ENCODE measurements at regions not wholly inside any gene's neighbourhood (a gene's known extent, or its start where the extent isn't known, plus 50 kb on each side); places are given as distances from the start of the nearest gene placed in this dataset.

DNA sequence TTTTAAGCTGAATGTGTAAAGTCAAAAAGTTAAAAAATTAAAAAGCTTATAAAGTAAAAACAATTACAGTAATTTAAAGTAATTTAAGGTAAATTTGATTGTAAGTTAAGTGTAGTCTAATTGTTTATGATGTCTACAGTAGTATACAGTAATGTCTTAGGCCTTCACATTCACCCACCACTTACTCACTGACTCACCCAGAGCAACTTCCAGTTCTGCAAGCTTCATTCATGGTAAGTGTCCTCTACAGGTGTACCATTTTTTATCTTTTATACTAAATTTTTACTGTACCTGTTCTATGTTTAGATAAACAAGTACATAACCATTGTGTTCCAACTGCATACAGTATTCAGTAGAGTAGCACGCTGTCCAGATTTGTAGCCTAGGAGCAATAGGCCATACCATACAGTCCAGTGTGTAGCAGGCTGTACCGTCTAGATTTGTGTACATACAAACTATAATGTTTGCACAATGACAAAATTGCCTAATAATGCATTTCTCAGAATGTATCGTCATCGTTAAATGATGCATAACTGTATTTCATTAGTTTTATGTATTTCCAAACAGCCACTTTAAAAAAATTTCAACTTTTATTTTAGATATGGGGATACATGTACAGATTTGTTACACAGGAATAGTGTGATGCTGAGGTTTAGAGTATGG, 319.3 kb downstream of the DYSF start:
- H3K36me3 ChIP-seq (ENCODE audit: control insufficient read depth, insufficient read depth, low read length) = no peaks in the 10 kb centered on the region
- TF ChIP-seq, protein P1, sequence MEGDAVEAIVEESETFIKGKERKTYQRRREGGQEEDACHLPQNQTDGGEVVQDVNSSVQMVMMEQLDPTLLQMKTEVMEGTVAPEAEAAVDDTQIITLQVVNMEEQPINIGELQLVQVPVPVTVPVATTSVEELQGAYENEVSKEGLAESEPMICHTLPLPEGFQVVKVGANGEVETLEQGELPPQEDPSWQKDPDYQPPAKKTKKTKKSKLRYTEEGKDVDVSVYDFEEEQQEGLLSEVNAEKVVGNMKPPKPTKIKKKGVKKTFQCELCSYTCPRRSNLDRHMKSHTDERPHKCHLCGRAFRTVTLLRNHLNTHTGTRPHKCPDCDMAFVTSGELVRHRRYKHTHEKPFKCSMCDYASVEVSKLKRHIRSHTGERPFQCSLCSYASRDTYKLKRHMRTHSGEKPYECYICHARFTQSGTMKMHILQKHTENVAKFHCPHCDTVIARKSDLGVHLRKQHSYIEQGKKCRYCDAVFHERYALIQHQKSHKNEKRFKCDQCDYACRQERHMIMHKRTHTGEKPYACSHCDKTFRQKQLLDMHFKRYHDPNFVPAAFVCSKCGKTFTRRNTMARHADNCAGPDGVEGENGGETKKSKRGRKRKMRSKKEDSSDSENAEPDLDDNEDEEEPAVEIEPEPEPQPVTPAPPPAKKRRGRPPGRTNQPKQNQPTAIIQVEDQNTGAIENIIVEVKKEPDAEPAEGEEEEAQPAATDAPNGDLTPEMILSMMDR (IDR thresholded peaks at IDR 0.05; ENCODE audit: insufficient read depth, low read length, poor library complexity, severe bottlenecking) = no peak
- no peak for DNase-seq (ENCODE audit: extremely low read depth, insufficient read length)
- H3K27me3 ChIP-seq (replicated peaks; ENCODE audit: control insufficient read depth, insufficient read depth, low read length) = no peaks in the 10 kb centered on the region
- no peak overlapping the region for H3K4me3 ChIP-seq (replicated peaks; ENCODE audit: low read depth, low read length)

DNA sequence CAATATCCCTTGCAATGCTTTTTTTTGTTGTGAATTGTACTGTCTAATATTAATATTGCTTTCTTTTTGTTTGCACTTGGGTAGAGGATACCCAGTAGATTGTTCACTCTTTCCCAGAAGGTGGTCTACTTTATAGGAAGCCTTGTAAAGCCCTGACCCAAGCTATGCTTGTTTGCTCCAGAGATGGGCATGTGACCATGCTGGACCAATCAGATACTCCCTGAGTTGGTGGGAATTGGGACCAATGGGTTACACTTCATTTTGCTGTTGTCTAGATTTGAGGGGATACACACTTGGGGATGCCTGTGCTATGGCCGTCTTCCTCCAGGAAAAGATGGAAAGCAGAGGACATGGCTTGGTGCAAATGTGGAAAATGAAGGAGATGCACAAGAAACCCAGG, 314.3 kb downstream of the DYSF start:
- no peak for DNase-seq (ENCODE audit: extremely low read depth, insufficient read length)
- no peak overlapping the region for H3K4me3 ChIP-seq (replicated peaks; ENCODE audit: low read depth, low read length)
- TF ChIP-seq, protein P1 (IDR thresholded peaks at IDR 0.05; ENCODE audit: insufficient read depth, low read length, poor library complexity, severe bottlenecking) = no peak

DNA sequence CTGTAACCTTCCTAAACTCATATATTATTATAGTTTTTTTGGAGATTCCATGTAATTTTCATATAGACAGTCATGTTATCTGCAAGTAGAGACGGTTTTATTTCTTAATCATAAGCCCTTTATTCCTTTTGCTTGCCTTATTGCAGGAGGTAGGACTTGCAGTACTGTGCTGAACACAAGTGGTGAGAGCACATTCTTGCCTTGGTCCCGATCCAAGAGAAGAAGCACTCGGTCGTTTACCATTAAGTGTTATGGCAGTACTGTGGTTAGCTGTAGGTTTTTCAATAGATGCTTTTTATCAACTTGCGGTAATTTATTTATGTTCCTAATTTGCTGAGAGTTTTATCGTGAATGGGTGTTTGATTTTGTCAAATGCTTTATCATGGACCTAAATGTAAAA, 305.7 kb downstream of the DYSF start:
- no peak overlapping the region for H3K4me3 ChIP-seq (replicated peaks; ENCODE audit: low read depth, low read length)
- TF ChIP-seq, protein P1 (IDR thresholded peaks at IDR 0.05; ENCODE audit: insufficient read depth, low read length, poor library complexity, severe bottlenecking) = no peak
- no peak for DNase-seq (ENCODE audit: extremely low read depth, insufficient read length)
- H3K27me3 ChIP-seq (replicated peaks; ENCODE audit: control insufficient read depth, insufficient read depth, low read length) = no peaks in the 10 kb centered on the region
- H3K36me3 ChIP-seq (ENCODE audit: control insufficient read depth, insufficient read depth, low read length) = no peaks in the 10 kb centered on the region

More for the DNA sequence above, 314.3 kb downstream of the DYSF start:
- Histone ChIP-seq H3K27me3 (replicated peaks; ENCODE audit: control insufficient read depth, insufficient read depth, low read length) (no peaks in the 10 kb centered on the region), H3K36me3 (ENCODE audit: control insufficient read depth, insufficient read depth, low read length) (no peaks in the 10 kb centered on the region)

DNA sequence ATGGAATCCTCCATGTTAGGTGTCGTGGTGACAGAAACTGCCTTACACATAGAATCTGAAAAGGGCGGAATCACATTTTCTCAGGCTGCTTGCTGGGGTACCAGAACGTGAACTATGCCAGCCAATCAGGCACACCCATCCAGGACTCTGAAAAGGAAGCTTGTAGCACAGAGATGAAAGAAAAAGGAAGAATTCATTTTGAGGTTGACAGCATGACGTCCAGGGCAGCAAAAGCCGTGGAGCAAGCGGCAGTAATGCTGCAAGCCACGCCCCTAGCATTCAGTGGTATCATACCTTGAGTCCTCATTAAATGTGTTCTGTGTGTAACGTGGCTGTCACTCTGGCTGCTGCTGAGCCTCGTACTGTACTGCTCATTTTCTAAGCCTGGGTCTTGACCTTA, 304.0 kb downstream of the DYSF start:
- Histone ChIP-seq H3K27me3 (replicated peaks; ENCODE audit: control insufficient read depth, insufficient read depth, low read length) (no peaks in the 10 kb centered on the region), H3K4me3 (replicated peaks; ENCODE audit: low read depth, low read length) (no peak overlapping the region), H3K36me3 (ENCODE audit: control insufficient read depth, insufficient read depth, low read length) (no peaks in the 10 kb centered on the region)
- TF ChIP-seq, protein P1 (IDR thresholded peaks at IDR 0.05; ENCODE audit: insufficient read depth, low read length, poor library complexity, severe bottlenecking) = no peak
- DNase-seq (ENCODE audit: extremely low read depth, insufficient read length) = no peak

DNA sequence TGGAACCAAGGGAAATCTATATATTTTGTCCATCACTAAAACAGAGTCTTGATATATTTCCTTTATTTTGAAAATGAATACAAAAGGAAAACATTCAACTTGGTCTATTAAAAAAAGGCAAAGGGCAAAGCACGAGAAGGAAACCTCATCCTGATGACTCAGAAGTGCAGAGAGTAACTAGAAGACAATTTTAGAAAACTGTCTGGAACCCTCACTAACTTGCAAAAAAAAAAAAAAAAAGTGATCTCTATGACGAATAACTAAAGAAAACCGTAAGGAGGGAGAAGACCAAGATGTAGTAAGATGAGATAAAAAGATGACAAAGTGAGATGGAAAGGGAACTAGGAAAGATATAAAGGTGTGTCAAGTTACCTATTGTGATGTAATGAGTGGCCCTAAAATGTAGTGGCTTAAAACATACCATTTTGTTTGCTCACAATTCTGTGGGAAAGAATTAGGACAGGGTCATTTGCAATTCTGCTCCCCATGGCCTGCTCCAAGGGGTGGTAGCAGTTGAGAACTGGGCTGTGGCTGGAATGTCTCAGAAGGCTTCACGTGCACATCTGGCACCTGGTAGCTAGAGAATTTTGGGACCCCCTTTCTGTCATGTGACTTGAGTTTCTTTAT, 303.0 kb downstream of the DYSF start:
- DNase-seq (ENCODE audit: extremely low read depth, insufficient read length) = no peak

More for the DNA sequence above, 303.0 kb downstream of the DYSF start:
- Histone ChIP-seq H3K4me3 (replicated peaks; ENCODE audit: low read depth, low read length) (no peak overlapping the region), H3K36me3 (ENCODE audit: control insufficient read depth, insufficient read depth, low read length) (no peaks in the 10 kb centered on the region), H3K27me3 (replicated peaks; ENCODE audit: control insufficient read depth, insufficient read depth, low read length) (no peaks in the 10 kb centered on the region)
- TF ChIP-seq, protein P1 (IDR thresholded peaks at IDR 0.05; ENCODE audit: insufficient read depth, low read length, poor library complexity, severe bottlenecking) = no peak

Data from GM06990 (cell line).